ENCODE measurements at regions not wholly inside any gene's neighbourhood (a gene's known extent, or its start where the extent isn't known, plus 50 kb on each side); places are given as distances from the start of the nearest gene placed in this dataset.

GRCh38 chr7:115329006-115329405 is 407.1 kb downstream of the MDFIC start:
- Histone ChIP-seq H4K20me1 (ENCODE audit: insufficient read depth) (no peaks in the 10 kb centered on the region), H3K36me3 (ENCODE audit: insufficient read depth, low read length) (no peaks in the 10 kb centered on the region), H3K79me2 (replicated peaks; ENCODE audit: insufficient read depth, low read length) (no peaks in the 10 kb centered on the region), H3K4me2 (ENCODE audit: low read length) (no peak overlapping the region), H2AFZ (ENCODE audit: low read depth, low read length) (no peak overlapping the region), H3K27ac (ENCODE audit: low read length) (no peak overlapping the region), H3K9me3 (ENCODE audit: low read length) (no peaks in the 10 kb centered on the region), H3F3A (ENCODE audit: insufficient read depth, low read length, poor library complexity, severe bottlenecking) (no peaks in the 10 kb centered on the region), H3K9ac (ENCODE audit: low read length) (no peak overlapping the region), H3K27me3 (ENCODE audit: insufficient read depth, low read depth, low read length) (no peaks in the 10 kb centered on the region), H3K9me2 (ENCODE audit: insufficient read depth, low read length) (no peaks in the 10 kb centered on the region), H3K4me3 (ENCODE audit: low read length) (no peak overlapping the region)
- TF ChIP-seq SMC3 (conservative IDR thresholded peaks at IDR 0.05; ENCODE audit: poor library complexity) (no peak), POLR2AphosphoS5 (IDR thresholded peaks at IDR 0.05) (no peak), REST (IDR thresholded peaks at IDR 0.05; ENCODE audit: borderline replicate concordance) (no peak), RAD21 (conservative IDR thresholded peaks at IDR 0.05) (no peak), CTCF (IDR thresholded peaks at IDR 0.05; ENCODE audit: poor library complexity, severe bottlenecking) (no peak)

- H3K79me2 ChIP-seq (replicated peaks; ENCODE audit: insufficient read depth, low read length), result no peaks in the 10 kb centered on the region
- no peaks in the 10 kb centered on the region for H3K9me2 ChIP-seq (ENCODE audit: insufficient read depth, low read length)
- no peaks in the 10 kb centered on the region for H3K36me3 ChIP-seq (ENCODE audit: insufficient read depth, low read length)
- no peak overlapping the region for H2AFZ ChIP-seq (ENCODE audit: low read depth, low read length)
- no peaks in the 10 kb centered on the region for H3K9me3 ChIP-seq (ENCODE audit: low read length)
- TF ChIP-seq CTCF (IDR thresholded peaks at IDR 0.05; ENCODE audit: poor library complexity, severe bottlenecking) (no peak), TAF1 (IDR thresholded peaks at IDR 0.05; ENCODE audit: low read depth) (no peak), RAD21 (conservative IDR thresholded peaks at IDR 0.05) (no peak), POLR2AphosphoS5 (IDR thresholded peaks at IDR 0.05) (no peak), SMC3 (conservative IDR thresholded peaks at IDR 0.05; ENCODE audit: poor library complexity) (no peak), MXI1 (conservative IDR thresholded peaks at IDR 0.05; ENCODE audit: poor library complexity, severe bottlenecking) (no peak), EZH2 (IDR thresholded peaks at IDR 0.05; ENCODE audit: borderline replicate concordance, insufficient read depth, low read length, poor library complexity, severe bottlenecking) (no peak), REST (IDR thresholded peaks at IDR 0.05; ENCODE audit: borderline replicate concordance) (no peak), EP300 (conservative IDR thresholded peaks at IDR 0.05; ENCODE audit: poor library complexity, severe bottlenecking) (no peak)
- no peak overlapping the region for H3K4me2 ChIP-seq (ENCODE audit: low read length)
- H3K9ac ChIP-seq (ENCODE audit: low read length), result no peak overlapping the region
- H4K20me1 ChIP-seq (ENCODE audit: insufficient read depth), result no peaks in the 10 kb centered on the region
- no peak overlapping the region for H3K4me3 ChIP-seq (ENCODE audit: low read length)
- H3K27me3 ChIP-seq (ENCODE audit: insufficient read depth, low read depth, low read length), result no peaks in the 10 kb centered on the region
- H3F3A ChIP-seq (ENCODE audit: insufficient read depth, low read length, poor library complexity, severe bottlenecking), result no peaks in the 10 kb centered on the region
- no peak overlapping the region for H3K27ac ChIP-seq (ENCODE audit: low read length)
Measured at GRCh38 chr7:115328018-115328417, 406.1 kb downstream of the MDFIC start.

All from neural cell (in vitro differentiated cells).